Hepatocyte (in vitro differentiated cells): ENCODE measurements at regions not wholly inside any gene's neighbourhood (a gene's known extent, or its start where the extent isn't known, plus 50 kb on each side); places are given as distances from the start of the nearest gene placed in this dataset.
"Not testable (repeated sequence)": the region's sequence is repeated elsewhere in the genome, so short reads cannot be mapped to it uniquely, and the experiment has no call there.

ENCODE experiments used
- DNase-seq: peaks from one replicate; pipeline ENCODE4 v3.0.0-alpha.2; 2016; ENCODE audit warnings: low spot score
- H2AFZ ChIP-seq: fragments of 200-600 bp; sonication (generic); 2 replicates; pipeline ENCODE4 v1.6.0; 2016; ENCODE audit warnings: antibody characterized with exemption, mild to moderate bottlenecking
- H3K27ac ChIP-seq: fragments of 200-600 bp; sonication (generic); 2 replicates; pipeline ENCODE4 v1.5.1; 2016; ENCODE audit warnings: mild to moderate bottlenecking
- H3K27me3 ChIP-seq: fragments of 200-600 bp; sonication (generic); 2 replicates; pipeline ENCODE4 v1.6.1; 2016
- H3K36me3 ChIP-seq: fragments of 200-600 bp; sonication (generic); replicated peaks from 2 replicates; pipeline ENCODE4 v1.5.1; 2016; ENCODE audit warnings: low read depth; ENCODE audit not compliant: insufficient read depth
- H3K4me1 ChIP-seq: fragments of 200-600 bp; sonication (generic); 2 replicates; pipeline ENCODE4 v1.5.1; 2016; ENCODE audit warnings: mild to moderate bottlenecking, moderate library complexity; ENCODE audit not compliant: insufficient read depth
- H3K4me2 ChIP-seq: fragments of 200-600 bp; sonication (generic); 2 replicates; pipeline ENCODE4 v1.6.0; 2016
- H3K4me3 ChIP-seq: fragments of 200-600 bp; sonication (generic); 2 replicates; pipeline ENCODE4 v1.5.1; 2016; ENCODE audit warnings: mild to moderate bottlenecking
- H3K79me2 ChIP-seq: fragments of 200-600 bp; sonication (generic); 2 replicates; pipeline ENCODE4 v1.6.0; 2017; ENCODE audit warnings: mild to moderate bottlenecking
- H3K9me2 ChIP-seq: fragments of 200-600 bp; sonication (generic); replicated peaks from 2 replicates; pipeline ENCODE4 v1.6.0; 2017; ENCODE audit warnings: mild to moderate bottlenecking; ENCODE audit not compliant: insufficient read depth
- H3K9me3 ChIP-seq: fragments of 200-600 bp; sonication (generic); 2 replicates; pipeline ENCODE4 v1.5.1; 2016; ENCODE audit warnings: low read depth, mild to moderate bottlenecking
- H4K20me1 ChIP-seq: fragments of 200-600 bp; sonication (generic); 2 replicates; pipeline ENCODE4 v1.6.0; 2016; ENCODE audit warnings: mild to moderate bottlenecking; ENCODE audit not compliant: insufficient read depth, poor library complexity, severe bottlenecking
- EZH2 ChIP-seq: fragments of 200-600 bp; sonication (generic); IDR thresholded peaks from 2 replicates; pipeline ENCODE4 v1.6.1; 2016; ENCODE audit warnings: antibody characterized with exemption, mild to moderate bottlenecking, borderline replicate concordance
- EZH2phosphoT487 ChIP-seq: fragments of 200-600 bp; sonication (generic); IDR thresholded peaks from one replicate; pipeline ENCODE4 v1.6.1; 2018; ENCODE audit warnings: antibody characterized with exemption, mild to moderate bottlenecking, low read depth, moderate library complexity; ENCODE audit not compliant: unreplicated experiment, severe bottlenecking
- WGBS: methylation state at CpG from one replicate; pipeline ENCODE4 v1.1.6; 2016; ENCODE audit warnings: low lambda C conversion rate; ENCODE audit errors: missing lambda C conversion rate; 5-methylcytosine and 5-hydroxymethylcytosine counted together
- TF ChIP-seq, protein P1 (sequence below): fragments of 200-600 bp; sonication (generic); IDR thresholded peaks from 2 replicates; pipeline ENCODE4 v1.5.1; 2016; ENCODE audit warnings: antibody characterized with exemption, mild to moderate bottlenecking; ENCODE audit not compliant: poor library complexity

DNA sequence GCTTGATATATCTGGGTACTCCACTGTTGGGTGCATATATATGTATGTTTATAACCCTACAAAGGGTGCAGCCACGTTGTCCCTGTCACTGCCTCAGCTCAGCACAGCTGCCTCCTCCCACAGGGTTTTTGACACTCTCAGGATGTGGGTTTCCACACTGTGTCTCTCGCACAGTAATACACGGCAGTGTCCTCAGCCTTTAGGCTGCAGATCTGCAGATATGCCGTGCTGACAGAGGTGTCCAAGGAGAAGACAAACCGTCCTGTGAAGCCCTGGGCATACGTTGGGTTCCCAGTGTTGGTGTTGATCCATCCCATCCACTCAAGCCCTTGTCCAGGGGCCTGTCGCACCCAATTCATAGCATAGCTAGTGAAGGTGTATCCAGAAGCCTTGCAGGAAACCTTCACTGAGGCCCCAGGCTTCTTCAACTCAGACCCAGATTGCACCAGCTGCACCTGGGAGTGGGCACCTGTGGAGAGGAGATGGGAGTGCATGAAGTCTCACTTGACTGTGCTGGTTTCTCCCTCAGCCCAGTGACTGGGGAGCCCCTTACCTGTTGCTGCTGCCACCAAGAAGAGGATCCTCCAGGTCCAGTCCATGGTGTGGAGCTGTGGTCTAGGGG is 498.7 kb downstream of the TMEM121 start:
- no peak overlapping the region for H3K27ac ChIP-seq
- H3K36me3 ChIP-seq: no peaks in the 10 kb centered on the region
- no peak overlapping the region for H3K4me2 ChIP-seq
- TF ChIP-seq EZH2phosphoT487 (no peak), EZH2 (no peak)
- TF ChIP-seq, protein P1, sequence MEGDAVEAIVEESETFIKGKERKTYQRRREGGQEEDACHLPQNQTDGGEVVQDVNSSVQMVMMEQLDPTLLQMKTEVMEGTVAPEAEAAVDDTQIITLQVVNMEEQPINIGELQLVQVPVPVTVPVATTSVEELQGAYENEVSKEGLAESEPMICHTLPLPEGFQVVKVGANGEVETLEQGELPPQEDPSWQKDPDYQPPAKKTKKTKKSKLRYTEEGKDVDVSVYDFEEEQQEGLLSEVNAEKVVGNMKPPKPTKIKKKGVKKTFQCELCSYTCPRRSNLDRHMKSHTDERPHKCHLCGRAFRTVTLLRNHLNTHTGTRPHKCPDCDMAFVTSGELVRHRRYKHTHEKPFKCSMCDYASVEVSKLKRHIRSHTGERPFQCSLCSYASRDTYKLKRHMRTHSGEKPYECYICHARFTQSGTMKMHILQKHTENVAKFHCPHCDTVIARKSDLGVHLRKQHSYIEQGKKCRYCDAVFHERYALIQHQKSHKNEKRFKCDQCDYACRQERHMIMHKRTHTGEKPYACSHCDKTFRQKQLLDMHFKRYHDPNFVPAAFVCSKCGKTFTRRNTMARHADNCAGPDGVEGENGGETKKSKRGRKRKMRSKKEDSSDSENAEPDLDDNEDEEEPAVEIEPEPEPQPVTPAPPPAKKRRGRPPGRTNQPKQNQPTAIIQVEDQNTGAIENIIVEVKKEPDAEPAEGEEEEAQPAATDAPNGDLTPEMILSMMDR: no peak
- no peak for DNase-seq
- H3K4me3 ChIP-seq: no peak overlapping the region
- no peaks in the 10 kb centered on the region for H3K27me3 ChIP-seq
- H3K9me3 ChIP-seq: no peaks in the 10 kb centered on the region
- no peaks in the 10 kb centered on the region for H4K20me1 ChIP-seq
- no peaks in the 10 kb centered on the region for H3K9me2 ChIP-seq
- no peak overlapping the region for H2AFZ ChIP-seq
- no peaks in the 10 kb centered on the region for H3K79me2 ChIP-seq
- 50% methylated on average over 7 of the region's 7 CpGs for WGBS
- no peaks in the 10 kb centered on the region for H3K4me1 ChIP-seq

DNA sequence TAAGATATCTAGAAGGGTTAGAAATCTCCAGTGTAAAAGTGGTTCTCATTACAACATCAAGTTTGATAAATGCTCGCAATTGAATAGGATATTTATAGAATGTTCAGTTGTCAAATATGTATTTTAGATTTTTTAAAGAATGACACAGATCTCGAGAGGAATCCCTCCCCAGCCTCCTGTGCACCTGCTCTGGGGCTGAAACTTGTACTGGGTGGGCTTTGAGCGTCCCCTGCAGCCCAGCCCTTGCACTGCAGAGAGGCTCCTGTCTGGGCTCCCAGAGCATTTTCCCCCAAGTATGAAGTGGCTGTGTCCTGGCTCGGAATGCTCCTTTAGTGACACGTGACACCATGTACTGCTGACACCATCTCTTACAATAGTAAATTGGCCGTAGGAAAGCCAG is 499.6 kb downstream of the TMEM121 start:
- Histone ChIP-seq H4K20me1 (no peaks in the 10 kb centered on the region), H3K4me3 (no peak overlapping the region), H3K4me1 (no peaks in the 10 kb centered on the region), H3K9me2 (no peaks in the 10 kb centered on the region), H3K4me2 (no peak overlapping the region), H3K27ac (no peak overlapping the region), H3K27me3 (no peaks in the 10 kb centered on the region), H2AFZ (no peak overlapping the region), H3K79me2 (no peaks in the 10 kb centered on the region), H3K36me3 (no peaks in the 10 kb centered on the region), H3K9me3 (no peaks in the 10 kb centered on the region)
- WGBS: 52% methylated on average over 6 of the region's 6 CpGs
- TF ChIP-seq EZH2phosphoT487: no peak
- TF ChIP-seq, protein P1: no peak
- TF ChIP-seq EZH2: no peak
- no peak for DNase-seq

DNA sequence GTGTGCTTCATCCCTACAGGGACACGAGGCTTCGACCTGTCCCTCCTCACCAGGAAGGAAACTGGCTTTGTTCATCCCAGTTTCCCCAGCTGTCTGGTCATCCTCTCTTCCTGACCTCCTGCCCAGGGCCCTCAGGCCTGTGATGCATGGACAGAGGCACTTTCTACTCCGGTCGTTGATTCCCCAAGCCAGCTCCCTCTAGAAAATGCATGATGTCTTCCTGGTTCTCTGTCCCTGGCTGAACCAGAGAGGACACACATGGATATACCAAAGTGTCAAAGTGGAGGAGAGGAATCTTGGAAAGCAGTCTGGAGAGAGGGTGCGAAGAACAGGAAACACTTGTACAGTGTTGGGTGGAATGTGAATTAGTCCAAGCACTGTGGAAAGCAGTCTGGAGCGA is 501.4 kb downstream of the TMEM121 start:
- H2AFZ ChIP-seq, H4K20me1 ChIP-seq, H3K27ac ChIP-seq, H3K4me1 ChIP-seq, DNase-seq, H3K4me3 ChIP-seq, H3K79me2 ChIP-seq, H3K36me3 ChIP-seq, H3K27me3 ChIP-seq, H3K9me2 ChIP-seq, H3K4me2 ChIP-seq, H3K9me3 ChIP-seq: not testable (repeated sequence)
- 73% methylated on average over 6 of the region's 6 CpGs for WGBS

DNA sequence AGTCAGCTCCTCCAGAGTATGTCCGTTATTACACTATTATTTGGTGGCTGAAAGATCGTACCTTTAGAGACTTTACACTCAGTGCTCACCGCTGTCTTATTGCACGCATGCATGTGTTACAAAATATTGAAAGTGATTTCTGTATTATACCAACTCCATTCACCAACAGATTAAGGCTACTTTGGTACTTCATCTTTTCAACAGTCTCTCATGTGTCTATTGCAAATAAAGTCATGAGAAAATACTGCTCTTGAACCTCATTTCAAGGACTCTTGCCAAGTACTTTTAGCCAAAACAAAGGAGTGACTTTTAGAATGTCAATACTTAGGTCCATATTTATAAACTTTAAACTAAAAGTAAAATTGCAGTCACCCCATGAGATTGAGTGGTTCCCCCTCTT is 503.6 kb downstream of the TMEM121 start:
- 77% methylated on average over 4 of the region's 4 CpGs for WGBS
- Histone ChIP-seq H4K20me1 (no peaks in the 10 kb centered on the region), H3K9me3 (no peaks in the 10 kb centered on the region), H3K9me2 (no peaks in the 10 kb centered on the region), H3K79me2 (no peaks in the 10 kb centered on the region), H3K4me2 (no peak overlapping the region), H3K27ac (no peak overlapping the region), H3K36me3 (no peaks in the 10 kb centered on the region), H3K4me3 (no peak overlapping the region), H2AFZ (no peak overlapping the region), H3K27me3 (no peaks in the 10 kb centered on the region), H3K4me1 (no peaks in the 10 kb centered on the region)
- TF ChIP-seq, protein P1: no peak
- TF ChIP-seq EZH2phosphoT487: no peak
- TF ChIP-seq EZH2: no peak
- no peak for DNase-seq
